ENCODE measurements at regions not wholly inside any gene's neighbourhood (a gene's known extent, or its start where the extent isn't known, plus 50 kb on each side); places are given as distances from the start of the nearest gene placed in this dataset.

DNA sequence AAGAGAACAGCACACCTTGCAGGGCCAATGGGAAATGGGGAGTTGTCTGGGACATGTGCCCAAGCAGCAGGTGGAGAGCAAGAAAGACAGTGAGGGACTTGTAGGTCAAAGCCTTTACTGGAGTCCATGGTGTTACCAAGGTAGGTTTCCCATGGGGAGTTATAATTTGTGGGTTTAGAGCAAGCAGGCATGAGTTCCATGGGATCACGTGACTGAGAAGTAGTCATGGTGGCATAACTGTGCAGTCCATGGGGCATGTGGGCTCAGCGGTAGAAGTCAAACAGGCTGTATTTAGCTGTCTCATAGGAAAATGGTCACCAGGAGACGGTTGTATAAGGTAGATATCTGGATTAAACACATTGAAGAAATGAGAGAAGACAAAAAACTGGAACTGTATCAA is 715.1 kb downstream of the SLITRK1 start:
- Histone ChIP-seq H3K9ac (no peak overlapping the region), H3K4me2 (no peak overlapping the region), H3K36me3 (ENCODE audit: insufficient read depth) (no peaks in the 10 kb centered on the region), H4K20me1 (ENCODE audit: insufficient read depth) (no peaks in the 10 kb centered on the region), H2AFZ (ENCODE audit: low read depth) (no peak overlapping the region), H3K4me1 (ENCODE audit: low read depth, poor library complexity, severe bottlenecking) (peaks cover 12% of the 10 kb centered on the region), H3K4me3 (IDR thresholded peaks at IDR 0.05; ENCODE audit: insufficient read depth, low read depth, low read length) (no peak overlapping the region), H3K27me3 (ENCODE audit: insufficient read depth, low read depth) (no peaks in the 10 kb centered on the region), H3K27ac (no peak overlapping the region), H3K79me2 (ENCODE audit: insufficient read depth, low read depth) (no peaks in the 10 kb centered on the region)
- TF ChIP-seq, protein P1, sequence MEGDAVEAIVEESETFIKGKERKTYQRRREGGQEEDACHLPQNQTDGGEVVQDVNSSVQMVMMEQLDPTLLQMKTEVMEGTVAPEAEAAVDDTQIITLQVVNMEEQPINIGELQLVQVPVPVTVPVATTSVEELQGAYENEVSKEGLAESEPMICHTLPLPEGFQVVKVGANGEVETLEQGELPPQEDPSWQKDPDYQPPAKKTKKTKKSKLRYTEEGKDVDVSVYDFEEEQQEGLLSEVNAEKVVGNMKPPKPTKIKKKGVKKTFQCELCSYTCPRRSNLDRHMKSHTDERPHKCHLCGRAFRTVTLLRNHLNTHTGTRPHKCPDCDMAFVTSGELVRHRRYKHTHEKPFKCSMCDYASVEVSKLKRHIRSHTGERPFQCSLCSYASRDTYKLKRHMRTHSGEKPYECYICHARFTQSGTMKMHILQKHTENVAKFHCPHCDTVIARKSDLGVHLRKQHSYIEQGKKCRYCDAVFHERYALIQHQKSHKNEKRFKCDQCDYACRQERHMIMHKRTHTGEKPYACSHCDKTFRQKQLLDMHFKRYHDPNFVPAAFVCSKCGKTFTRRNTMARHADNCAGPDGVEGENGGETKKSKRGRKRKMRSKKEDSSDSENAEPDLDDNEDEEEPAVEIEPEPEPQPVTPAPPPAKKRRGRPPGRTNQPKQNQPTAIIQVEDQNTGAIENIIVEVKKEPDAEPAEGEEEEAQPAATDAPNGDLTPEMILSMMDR (conservative IDR thresholded peaks at IDR 0.05; ENCODE audit: low read depth, low read length) = no peak

DNA sequence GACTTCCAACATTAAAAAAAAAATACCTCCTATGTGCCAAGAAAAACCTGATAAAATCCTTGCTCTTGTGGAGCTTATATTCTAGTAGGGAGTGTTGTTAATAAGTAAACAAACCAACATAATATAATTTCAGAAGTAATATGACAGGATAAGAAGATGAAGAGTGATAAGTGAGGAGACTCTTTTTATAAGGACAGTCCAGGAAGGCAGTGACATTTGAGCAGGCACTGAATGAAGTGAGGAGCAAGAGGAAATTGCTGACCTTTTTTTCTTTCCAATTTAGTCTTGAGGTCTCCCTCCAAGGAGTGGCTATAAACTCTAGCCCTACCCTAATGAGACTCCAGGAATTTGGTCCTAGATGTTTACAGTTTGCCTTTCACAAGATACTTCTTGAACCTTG is 715.7 kb downstream of the SLITRK1 start:
- no peaks in the 10 kb centered on the region for H3K36me3 ChIP-seq (ENCODE audit: insufficient read depth)
- no peak overlapping the region for H2AFZ ChIP-seq (ENCODE audit: low read depth)
- TF ChIP-seq, protein P1 (conservative IDR thresholded peaks at IDR 0.05; ENCODE audit: low read depth, low read length) = no peak
- H3K4me2 ChIP-seq = no peak overlapping the region
- no peak overlapping the region for H3K4me3 ChIP-seq (IDR thresholded peaks at IDR 0.05; ENCODE audit: insufficient read depth, low read depth, low read length)
- H3K4me1 ChIP-seq (ENCODE audit: low read depth, poor library complexity, severe bottlenecking) = peaks cover 18% of the 10 kb centered on the region
- no peak overlapping the region for H3K27ac ChIP-seq
- H3K79me2 ChIP-seq (ENCODE audit: insufficient read depth, low read depth) = no peaks in the 10 kb centered on the region
- no peaks in the 10 kb centered on the region for H4K20me1 ChIP-seq (ENCODE audit: insufficient read depth)
- no peak overlapping the region for H3K9ac ChIP-seq
- no peaks in the 10 kb centered on the region for H3K27me3 ChIP-seq (ENCODE audit: insufficient read depth, low read depth)

DNA sequence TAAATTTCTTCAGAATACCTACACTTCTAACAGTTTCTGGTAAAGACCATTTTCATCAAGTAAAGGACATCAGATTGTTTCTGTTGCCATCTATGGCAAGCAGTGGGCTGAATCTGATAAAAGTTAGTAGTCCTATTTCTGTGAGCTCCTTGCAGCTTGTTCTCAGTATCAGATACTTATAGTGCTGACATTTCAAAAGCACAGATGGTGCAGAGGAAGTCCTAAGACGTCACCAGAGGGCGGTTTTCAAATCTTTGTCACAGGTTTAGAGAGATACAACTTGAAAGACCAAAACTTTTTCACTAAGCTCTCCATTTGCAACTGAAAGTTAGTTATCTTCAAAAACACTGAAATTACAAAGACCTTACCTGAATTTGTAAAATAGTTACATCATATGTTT is 719.8 kb downstream of the SLITRK1 start:
- H4K20me1 ChIP-seq (ENCODE audit: insufficient read depth) = no peaks in the 10 kb centered on the region
- no peak overlapping the region for H3K4me3 ChIP-seq (IDR thresholded peaks at IDR 0.05; ENCODE audit: insufficient read depth, low read depth, low read length)
- H3K79me2 ChIP-seq (ENCODE audit: insufficient read depth, low read depth) = no peaks in the 10 kb centered on the region
- H2AFZ ChIP-seq (ENCODE audit: low read depth) = no peak overlapping the region
- peak overlapping the region; percentile 29; the same call in 1 of the 2 replicates for H3K9ac ChIP-seq
- H3K27me3 ChIP-seq (ENCODE audit: insufficient read depth, low read depth) = no peaks in the 10 kb centered on the region
- H3K4me1 ChIP-seq (ENCODE audit: low read depth, poor library complexity, severe bottlenecking) = peaks cover 19% of the 10 kb centered on the region
- no peaks in the 10 kb centered on the region for H3K36me3 ChIP-seq (ENCODE audit: insufficient read depth)
- TF ChIP-seq, protein P1 (conservative IDR thresholded peaks at IDR 0.05; ENCODE audit: low read depth, low read length) = no peak
- peak overlapping the region; percentile 25; the same call in 1 of the 2 replicates for H3K4me2 ChIP-seq
- H3K27ac ChIP-seq = peak overlapping the region; percentile 72

DNA sequence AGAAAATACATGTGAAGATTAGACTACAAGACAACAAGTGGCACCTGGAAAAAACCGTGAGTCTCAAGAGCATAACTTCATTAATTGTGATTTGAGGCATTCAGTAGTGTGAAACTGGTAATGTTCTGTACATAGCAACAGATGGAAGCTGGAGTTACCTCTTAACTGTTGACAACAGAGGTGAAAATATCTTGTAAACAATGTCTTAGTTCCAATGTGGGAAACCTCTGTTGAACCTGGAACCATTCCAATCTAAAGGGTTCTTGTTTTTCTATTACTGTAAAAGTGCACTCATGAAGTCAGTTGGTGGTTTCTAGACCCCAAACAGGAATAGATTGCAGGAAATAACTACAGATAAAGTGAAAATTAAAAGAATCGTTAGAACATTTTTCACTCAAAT is 728.4 kb downstream of the SLITRK1 start:
- H3K79me2 ChIP-seq (ENCODE audit: insufficient read depth, low read depth) = no peaks in the 10 kb centered on the region
- H3K4me2 ChIP-seq = peak overlapping the region; percentile 33; the same call in 1 of the 2 replicates
- H4K20me1 ChIP-seq (ENCODE audit: insufficient read depth) = no peaks in the 10 kb centered on the region
- peaks cover 34% of the 10 kb centered on the region for H3K4me1 ChIP-seq (ENCODE audit: low read depth, poor library complexity, severe bottlenecking)
- no peaks in the 10 kb centered on the region for H3K27me3 ChIP-seq (ENCODE audit: insufficient read depth, low read depth)
- H3K27ac ChIP-seq = peak overlapping the region; percentile 55; the same call in 1 of the 2 replicates
- no peak overlapping the region for H3K4me3 ChIP-seq (IDR thresholded peaks at IDR 0.05; ENCODE audit: insufficient read depth, low read depth, low read length)
- no peak overlapping the region for H3K9ac ChIP-seq
- H3K36me3 ChIP-seq (ENCODE audit: insufficient read depth) = no peaks in the 10 kb centered on the region
- no peak overlapping the region for H2AFZ ChIP-seq (ENCODE audit: low read depth)
- TF ChIP-seq, protein P1 (conservative IDR thresholded peaks at IDR 0.05; ENCODE audit: low read depth, low read length) = no peak

All from KMS-11 (cell line).